Epithelial cell of esophagus (primary cell): ENCODE measurements at regions not wholly inside any gene's neighbourhood (a gene's known extent, or its start where the extent isn't known, plus 50 kb on each side); places are given as distances from the start of the nearest gene placed in this dataset.

Experiments
- DNase-seq: peaks from one replicate; pipeline ENCODE4 v3.0.0; 2010; ENCODE audit warnings: low read depth
- H3K4me3 ChIP-seq: 2 replicates; pipeline ENCODE4 v1.5.1; 2011; ENCODE audit warnings: mild to moderate bottlenecking, low read length, control low read depth
- TF ChIP-seq, protein P1 (sequence below): IDR thresholded peaks from 2 replicates; pipeline ENCODE4 v1.5.1; 2011; ENCODE audit warnings: low read depth, mild to moderate bottlenecking, low read length, control low read depth, inconsistent platforms; ENCODE audit not compliant: insufficient read depth; ENCODE audit errors: missing control alignments

DNA sequence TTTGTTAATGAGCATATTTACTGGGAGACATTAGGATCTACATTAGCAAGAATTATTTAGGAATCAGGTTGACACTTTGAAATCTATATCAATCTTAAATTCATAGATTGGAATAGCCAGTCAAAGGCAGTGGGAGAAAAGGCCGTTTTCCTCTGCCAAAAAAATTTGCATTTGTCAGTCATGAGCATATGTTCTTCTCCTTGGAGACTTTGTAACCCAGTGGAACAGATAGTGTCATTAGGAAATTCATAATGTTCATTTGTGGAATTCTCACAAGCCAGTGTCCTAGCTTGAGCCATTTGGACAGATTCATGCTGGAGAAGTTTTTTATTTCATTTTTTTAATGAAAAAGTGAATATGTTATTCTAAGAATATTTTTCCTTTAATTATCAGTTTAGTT, 260.1 kb downstream of the OXSM start:
- TF ChIP-seq, protein P1, sequence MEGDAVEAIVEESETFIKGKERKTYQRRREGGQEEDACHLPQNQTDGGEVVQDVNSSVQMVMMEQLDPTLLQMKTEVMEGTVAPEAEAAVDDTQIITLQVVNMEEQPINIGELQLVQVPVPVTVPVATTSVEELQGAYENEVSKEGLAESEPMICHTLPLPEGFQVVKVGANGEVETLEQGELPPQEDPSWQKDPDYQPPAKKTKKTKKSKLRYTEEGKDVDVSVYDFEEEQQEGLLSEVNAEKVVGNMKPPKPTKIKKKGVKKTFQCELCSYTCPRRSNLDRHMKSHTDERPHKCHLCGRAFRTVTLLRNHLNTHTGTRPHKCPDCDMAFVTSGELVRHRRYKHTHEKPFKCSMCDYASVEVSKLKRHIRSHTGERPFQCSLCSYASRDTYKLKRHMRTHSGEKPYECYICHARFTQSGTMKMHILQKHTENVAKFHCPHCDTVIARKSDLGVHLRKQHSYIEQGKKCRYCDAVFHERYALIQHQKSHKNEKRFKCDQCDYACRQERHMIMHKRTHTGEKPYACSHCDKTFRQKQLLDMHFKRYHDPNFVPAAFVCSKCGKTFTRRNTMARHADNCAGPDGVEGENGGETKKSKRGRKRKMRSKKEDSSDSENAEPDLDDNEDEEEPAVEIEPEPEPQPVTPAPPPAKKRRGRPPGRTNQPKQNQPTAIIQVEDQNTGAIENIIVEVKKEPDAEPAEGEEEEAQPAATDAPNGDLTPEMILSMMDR: no peak
- DNase-seq: no peak
- no peak overlapping the region for H3K4me3 ChIP-seq

- DNase-seq: no peak
- no peak overlapping the region for H3K4me3 ChIP-seq
- TF ChIP-seq, protein P1: no peak
These were observed 260.9 kb downstream of the OXSM start for GRCh38 chr3:26050776-26051175.

DNA sequence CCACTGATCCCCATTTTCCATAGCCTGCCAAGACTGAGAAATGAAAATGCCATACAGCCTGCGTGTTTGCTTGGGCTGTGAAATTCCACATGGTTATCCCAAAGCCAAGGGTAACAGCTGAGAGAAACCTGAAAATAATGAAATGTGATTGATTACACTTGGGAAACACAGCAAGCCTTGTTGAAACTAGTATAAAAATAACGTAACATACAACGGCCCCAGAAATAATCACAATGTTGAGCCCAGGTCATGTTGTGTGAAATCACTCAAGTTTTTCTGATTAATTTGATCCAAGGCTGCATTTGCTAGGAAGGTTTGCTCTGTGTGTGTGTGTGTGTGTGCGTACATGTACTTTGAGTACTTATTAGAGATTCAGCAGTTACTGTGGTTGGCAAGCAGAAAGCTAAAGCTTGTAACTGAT, 269.0 kb downstream of the OXSM start:
- H3K4me3 ChIP-seq: no peak overlapping the region
- no peak for DNase-seq

DNA sequence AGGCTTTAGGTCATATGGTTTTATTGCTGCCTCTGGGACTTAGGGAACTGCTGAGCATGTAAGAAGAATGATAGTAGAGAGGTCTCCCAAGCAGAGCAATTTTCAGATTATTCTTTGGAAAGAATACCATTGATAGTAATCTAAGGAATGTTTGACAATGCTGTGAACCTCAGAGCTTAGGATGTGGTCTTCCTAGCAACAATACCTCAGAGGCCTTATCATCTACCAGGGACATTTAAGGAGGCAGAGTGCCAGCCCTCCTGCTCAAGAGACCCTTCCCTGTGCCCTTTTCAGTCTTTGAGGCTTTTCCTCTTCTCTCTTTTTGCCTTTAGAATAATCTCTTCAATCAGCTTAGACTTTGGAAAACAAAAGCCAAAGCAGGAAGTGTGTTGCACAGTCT, 272.1 kb downstream of the OXSM start:
- TF ChIP-seq, protein P1: no peak
- no peak for DNase-seq
- H3K4me3 ChIP-seq: no peak overlapping the region

More for the DNA sequence above, 269.0 kb downstream of the OXSM start:
- TF ChIP-seq, protein P1: no peak

GRCh38 chr3:26064297-26064696, 274.4 kb downstream of the OXSM start:
- DNase-seq: no peak
- H3K4me3 ChIP-seq: no peak overlapping the region
- TF ChIP-seq, protein P1: no peak

DNA sequence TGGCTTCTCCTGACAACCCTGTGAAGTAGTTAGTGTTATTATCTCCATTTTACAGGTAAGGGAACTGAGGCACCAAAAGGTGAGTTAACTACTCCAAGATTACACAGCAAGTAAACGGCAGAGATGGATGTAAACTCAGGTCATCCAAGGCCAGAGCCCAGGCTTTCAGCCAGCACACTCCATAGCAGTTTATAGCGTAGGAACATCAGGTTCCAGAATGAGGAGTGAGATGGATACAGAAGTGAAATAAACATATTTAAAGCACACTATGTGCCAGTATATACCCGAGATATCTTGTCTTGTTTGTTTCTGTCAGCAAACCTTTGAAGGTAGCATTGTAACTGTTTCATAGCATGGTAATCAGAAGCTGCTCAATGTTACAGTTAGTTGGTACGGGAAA, 279.0 kb downstream of the OXSM start:
- TF ChIP-seq, protein P1: no peak
- H3K4me3 ChIP-seq: no peak overlapping the region
- no peak for DNase-seq

- no peak overlapping the region for H3K4me3 ChIP-seq
These were observed 281.0 kb downstream of the OXSM start for GRCh38 chr3:26070854-26071253.

More at GRCh38 chr3:26070854-26071253, 281.0 kb downstream of the OXSM start:
- no peak for DNase-seq
- TF ChIP-seq, protein P1: no peak
